ENCODE measurements at regions not wholly inside any gene's neighbourhood (a gene's known extent, or its start where the extent isn't known, plus 50 kb on each side); places are given as distances from the start of the nearest gene placed in this dataset.

GRCh38 chr18:35776473-35776872, 194.9 kb downstream of the GALNT1 start:
- TF ChIP-seq ATF3 (IDR thresholded peaks at IDR 0.05; ENCODE audit: borderline replicate concordance, extremely low read depth, low read depth, low read length): no peak
- no peak for TF ChIP-seq MLLT1 (IDR thresholded peaks at IDR 0.05)
- TF ChIP-seq SRF (IDR thresholded peaks at IDR 0.05; ENCODE audit: low read depth in 2 of 2, low read length in 2 of 2): no peak
- no peak for TF ChIP-seq STAT1 (conservative IDR thresholded peaks at IDR 0.05)
- TF ChIP-seq USF1 (IDR thresholded peaks at IDR 0.05; ENCODE audit: borderline replicate concordance, extremely low read length, insufficient read depth, low read depth, low read length): no peak

More at GRCh38 chr18:35776473-35776872, 194.9 kb downstream of the GALNT1 start:
- no peak overlapping the region for H3K4me2 ChIP-seq (ENCODE audit: control insufficient read depth, insufficient read depth)
- H3K27ac ChIP-seq (ENCODE audit: control insufficient read depth, insufficient read depth): no peak overlapping the region
- no peaks in the 10 kb centered on the region for H3K36me3 ChIP-seq (ENCODE audit: control insufficient read depth in 2 of 2, insufficient read depth in 2 of 2, low read length in 1 of 2)
- peaks cover 0 to 3% of the 10 kb centered on the region in 2 experiments; a peak in 2 of 4 replicates for H3K27me3 ChIP-seq (replicated peaks in 1 of 2; ENCODE audit: control insufficient read depth in 2 of 2, insufficient read depth in 2 of 2, low read length in 1 of 2)
- ChIA-PET POLR2A (no interaction called here), RAD21 (ENCODE audit: unreplicated experiment) (interaction anchor here (1.2 kb wide), 1 partner anchor 390 kb away, joined by 4 read pairs; no protein-coding TSS in a partner anchor), CTCF (interaction anchor here (0.7 to 1.4 kb wide), 2 partner anchors 12 to 148 kb away, joined by 3 to 4 read pairs; no protein-coding TSS in a partner anchor), SMC1A (ENCODE audit: uncharacterized antibody, unreplicated experiment) (interaction anchor here (0.7 to 1.2 kb wide), 3 partner anchors 19 to 390 kb away, joined by 3 to 4 read pairs (median 3); no protein-coding TSS in a partner anchor)
- intact Hi-C loops (cut with micrococcal nuclease; ENCODE audit: unreplicated experiment) (no loop called here), in situ Hi-C loops (cut with MboI) (no loop called here)
- H3K4me1 ChIP-seq (ENCODE audit: control insufficient read depth, insufficient read depth, low read length): no peaks in the 10 kb centered on the region
- FAIRE-seq (no peak), ATAC-seq (no peak), DNase-seq (ENCODE audit: low read depth, low spot score) (no peak)
- no peaks in the 10 kb centered on the region for H3K9me3 ChIP-seq (replicated peaks; ENCODE audit: control insufficient read depth, insufficient read depth, low read length)
- no peak overlapping the region for H3K4me3 ChIP-seq
- no peak overlapping the region for H3K9ac ChIP-seq (ENCODE audit: control insufficient read depth, insufficient read depth, low read length)
- H4K20me1 ChIP-seq (ENCODE audit: control insufficient read depth, insufficient read depth): no peaks in the 10 kb centered on the region
- no TSS peak for BruUV-seq (replicated peaks)
- no peak overlapping the region for H2AFZ ChIP-seq (ENCODE audit: control insufficient read depth, low read depth, low read length)
- H3K79me2 ChIP-seq (ENCODE audit: control insufficient read depth, insufficient read depth, low read length): no peaks in the 10 kb centered on the region
- 70% methylated on average over 2 of the region's 2 CpGs for WGBS (ENCODE audit: insufficient coverage, insufficient replicate concordance, low lambda C conversion rate, missing lambda C conversion rate)
